Suppressor macrophage treated with lipopolysaccharide for 1 hour (primary cell): ENCODE measurements at regions not wholly inside any gene's neighbourhood (a gene's known extent, or its start where the extent isn't known, plus 50 kb on each side); places are given as distances from the start of the nearest gene placed in this dataset.
"Not testable (repeated sequence)": the region's sequence is repeated elsewhere in the genome, so short reads cannot be mapped to it uniquely, and the experiment has no call there.

Source experiments
- DNase-seq, 3 donors: peaks; one replicate each; pipeline ENCODE4 v3.0.0-alpha.2; 2020 to 2022

GRCh38 chr4:159673221-159673620, 570.3 kb downstream of the RAPGEF2 start:
- DNase-seq, result no peak

DNA sequence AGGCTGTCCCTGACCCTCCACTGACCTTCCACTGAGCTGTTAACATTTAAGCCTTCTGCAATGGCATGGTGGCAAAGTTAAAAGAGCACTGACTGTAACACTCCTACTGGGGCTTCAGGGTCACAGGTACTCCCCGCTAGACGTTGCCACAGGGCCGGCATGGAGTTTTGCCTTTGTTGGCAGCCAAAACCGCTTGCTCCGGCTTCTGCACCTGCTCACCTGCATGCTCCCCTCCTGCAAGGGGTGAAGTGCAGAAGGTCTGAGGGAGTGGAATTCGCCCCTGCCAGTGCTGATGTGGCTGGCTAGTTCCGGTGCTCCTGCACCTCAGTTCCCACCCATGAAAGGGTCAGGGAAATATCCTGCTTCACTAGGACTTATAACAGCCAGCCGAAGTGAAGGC, 571.4 kb downstream of the RAPGEF2 start:
- DNase-seq, result no peak

GRCh38 chr4:159677521-159677920, 574.6 kb downstream of the RAPGEF2 start:
- no peak for DNase-seq

DNA sequence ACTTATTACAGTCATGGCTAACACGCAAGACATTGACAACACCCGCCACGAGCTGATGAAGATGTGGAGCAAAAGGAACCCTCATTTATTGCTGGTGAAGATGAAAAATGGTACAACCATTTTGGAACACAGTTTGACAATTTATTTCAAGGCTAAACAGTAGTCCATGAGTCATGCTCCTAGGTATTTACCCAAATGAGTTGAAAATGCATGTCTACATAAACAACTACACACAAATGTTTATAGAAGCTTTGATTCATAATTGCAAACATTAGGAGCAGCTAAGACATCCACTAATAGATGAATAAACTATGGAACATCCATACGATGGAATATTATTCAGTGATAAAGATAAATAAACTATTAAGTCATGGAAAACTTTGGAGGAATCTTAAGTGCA, 580.1 kb downstream of the RAPGEF2 start:
- DNase-seq, result no peak

GRCh38 chr4:159684061-159684460, 581.2 kb downstream of the RAPGEF2 start:
- DNase-seq, result no peak

GRCh38 chr4:159685340-159686092, 582.6 kb downstream of the RAPGEF2 start:
- peak in 1 of 3 donors; percentile 11 for DNase-seq

DNA sequence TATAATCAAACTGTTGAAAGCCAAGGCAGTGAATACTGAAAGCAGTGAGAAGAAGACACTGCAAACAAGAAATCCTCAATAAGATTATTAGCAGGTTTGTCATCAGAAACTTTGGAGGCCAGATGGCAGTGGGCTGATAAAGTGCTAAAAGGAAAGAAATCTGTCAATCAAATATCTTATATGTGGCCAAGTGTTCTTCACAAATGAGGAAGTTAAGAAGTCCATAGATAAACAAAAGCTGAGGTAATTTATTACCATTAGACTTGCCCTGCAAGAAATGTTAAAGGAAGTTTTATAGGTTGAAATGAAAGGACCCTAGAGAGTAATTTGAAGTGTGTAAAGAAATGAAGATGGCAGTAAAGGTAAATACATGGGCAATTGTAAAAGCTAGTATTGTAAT, 586.6 kb downstream of the RAPGEF2 start:
- DNase-seq, result peak in 1 of 3 donors; percentile 13

- DNase-seq, result no peak
These were observed 594.7 kb downstream of the RAPGEF2 start for GRCh38 chr4:159697322-159698283.

- DNase-seq, result no peak
These were observed 595.5 kb downstream of the RAPGEF2 start for GRCh38 chr4:159698336-159698735.

DNA sequence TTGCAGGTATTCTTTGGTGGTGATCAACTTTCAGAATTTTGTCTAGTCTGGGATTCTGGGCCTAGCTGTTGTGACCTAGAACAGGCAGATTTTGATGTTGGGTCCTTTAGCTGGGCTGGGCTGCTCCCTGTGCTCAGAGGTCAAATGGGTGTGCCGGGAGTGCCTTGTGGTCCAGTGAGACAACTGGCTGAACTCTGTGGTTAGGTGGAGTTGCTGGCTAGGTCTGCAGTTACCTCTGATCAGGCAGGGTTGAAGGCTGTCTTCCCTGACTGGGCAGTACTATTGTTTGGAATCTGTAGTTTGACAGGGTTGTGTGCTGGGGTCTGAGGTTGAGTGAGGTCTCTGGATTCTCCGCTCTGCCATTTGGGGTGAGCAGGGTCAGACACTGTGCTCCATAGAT, 599.3 kb downstream of the RAPGEF2 start:
- no peak for DNase-seq

- no peak for DNase-seq
These were observed 602.5 kb downstream of the RAPGEF2 start for GRCh38 chr4:159705334-159705733.

DNA sequence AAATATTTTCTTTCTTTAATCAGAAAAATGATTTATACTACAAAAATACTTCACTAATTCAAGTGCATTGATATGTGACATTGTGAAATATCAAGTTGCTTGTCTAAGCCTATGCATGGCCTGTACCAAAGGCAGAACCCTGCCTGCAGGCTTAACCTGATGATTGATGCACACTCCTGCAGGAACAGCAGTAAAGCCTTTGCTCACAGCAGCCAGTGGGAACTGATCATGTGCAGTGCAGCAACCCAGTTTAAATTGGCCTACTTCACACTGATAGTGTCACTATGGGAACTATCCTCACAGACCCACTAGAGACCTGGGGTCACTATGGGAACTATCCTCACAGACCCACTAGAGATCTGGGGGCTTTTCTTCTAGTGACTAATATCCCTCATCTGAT, 603.8 kb downstream of the RAPGEF2 start:
- no peak for DNase-seq

DNA sequence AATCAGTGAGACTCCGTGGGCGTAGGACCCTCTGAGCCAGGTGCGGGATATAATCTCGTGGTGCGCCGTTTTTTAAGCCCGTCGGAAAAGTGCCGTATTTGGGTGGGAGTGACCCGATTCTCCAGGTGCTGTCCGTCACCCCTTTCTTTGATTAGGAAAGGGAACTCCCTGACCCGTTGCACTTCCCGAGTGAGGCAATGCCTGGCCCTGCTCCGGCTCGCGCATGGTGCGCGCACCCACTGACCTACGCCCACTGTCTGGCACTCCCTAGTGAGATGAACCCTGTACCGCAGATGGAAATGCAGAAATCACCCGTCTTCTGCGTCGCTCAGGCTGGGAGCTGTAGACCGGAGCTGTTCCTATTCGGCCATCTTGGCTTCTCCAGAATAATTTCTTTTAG, 612.3 kb downstream of the RAPGEF2 start:
- DNase-seq, result not testable (repeated sequence)

DNA sequence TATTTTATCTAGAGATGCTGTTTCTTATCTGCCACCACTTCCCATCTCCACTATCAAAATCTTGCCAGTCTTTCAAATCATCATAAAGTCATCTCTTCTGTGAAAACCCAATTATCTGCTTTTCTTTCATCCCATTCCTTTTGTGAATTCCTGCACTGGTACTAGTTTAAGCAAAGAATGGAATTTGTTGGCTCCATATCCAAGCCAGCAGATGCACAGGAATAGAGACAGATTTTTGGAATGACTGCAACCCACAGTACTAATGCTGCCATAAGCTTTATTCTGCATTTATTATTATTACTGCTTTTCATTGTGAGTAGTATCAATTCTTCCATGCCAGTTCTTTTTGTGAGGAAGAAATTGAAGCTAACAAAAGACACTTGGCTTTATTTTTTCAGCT, 616.7 kb downstream of the RAPGEF2 start:
- DNase-seq, result no peak

GRCh38 chr4:159722052-159722451, 619.2 kb downstream of the RAPGEF2 start:
- DNase-seq, result no peak

DNA sequence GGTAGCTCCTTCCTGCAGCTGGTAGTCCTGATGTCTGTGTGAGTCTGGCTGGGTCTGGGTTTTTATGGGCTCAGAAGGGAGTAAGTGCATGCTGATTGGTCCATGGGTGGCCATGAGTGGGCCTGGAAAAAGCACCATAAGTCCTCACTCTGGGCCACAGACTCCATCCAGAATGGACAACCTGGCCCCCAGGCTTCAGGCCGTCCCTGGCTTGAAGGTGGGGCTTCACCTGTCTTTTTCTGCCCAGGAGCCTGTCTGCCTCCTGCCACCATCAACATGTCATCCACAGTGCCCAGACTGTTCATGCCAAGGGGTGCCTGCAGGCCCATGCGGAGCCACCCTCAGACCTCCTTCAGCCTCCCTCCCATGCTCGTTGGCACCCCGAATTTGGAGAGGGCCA, 620.0 kb downstream of the RAPGEF2 start:
- no peak for DNase-seq

- DNase-seq, result no peak
These were observed 620.6 kb downstream of the RAPGEF2 start for GRCh38 chr4:159723341-159724048.

GRCh38 chr4:159725571-159725970, 622.7 kb downstream of the RAPGEF2 start:
- no peak for DNase-seq

DNA sequence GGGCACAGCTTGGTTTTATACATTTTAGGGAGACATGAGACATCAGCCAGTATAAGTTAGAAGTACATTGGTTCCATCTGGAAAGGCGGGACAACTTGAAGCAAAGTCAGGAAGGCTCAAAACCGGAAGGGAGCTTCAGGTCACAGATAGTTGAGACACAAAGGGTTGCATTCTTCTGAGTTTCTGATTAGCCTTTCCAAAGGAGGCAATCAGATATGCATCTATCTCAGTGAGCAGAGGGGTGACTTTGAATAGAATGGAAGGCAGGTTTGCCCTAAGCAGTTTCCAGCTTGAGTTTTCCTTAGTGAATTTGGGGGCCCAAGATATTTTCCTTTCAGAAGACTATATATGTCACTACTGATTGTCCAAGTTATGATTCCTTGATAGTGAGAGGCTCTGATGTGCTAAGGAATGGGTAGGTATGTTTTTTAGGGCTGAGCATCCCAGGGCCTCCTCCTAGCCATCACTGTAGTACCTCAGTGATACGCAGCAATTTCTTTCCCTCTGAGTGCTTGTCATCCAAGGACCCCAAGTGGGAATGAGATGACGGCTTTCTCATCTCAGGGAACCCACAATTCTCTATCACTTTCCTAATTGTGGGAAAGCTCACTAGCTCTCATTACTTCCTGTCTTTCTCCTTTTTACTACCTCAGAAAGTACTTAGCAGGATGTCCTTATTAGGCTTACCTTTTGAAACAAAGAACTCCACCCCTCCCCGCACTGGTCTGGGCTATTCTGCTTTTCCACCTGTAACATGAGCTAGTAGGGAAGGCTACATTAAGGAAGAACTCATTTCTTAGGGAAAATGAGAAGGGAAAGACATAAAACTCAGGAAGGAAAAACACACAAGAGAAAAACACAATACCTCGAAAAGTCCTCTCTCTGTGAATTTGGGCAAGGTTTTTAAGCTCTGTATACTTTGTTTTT, 632.7 kb downstream of the RAPGEF2 start:
- DNase-seq, result no peak

DNA sequence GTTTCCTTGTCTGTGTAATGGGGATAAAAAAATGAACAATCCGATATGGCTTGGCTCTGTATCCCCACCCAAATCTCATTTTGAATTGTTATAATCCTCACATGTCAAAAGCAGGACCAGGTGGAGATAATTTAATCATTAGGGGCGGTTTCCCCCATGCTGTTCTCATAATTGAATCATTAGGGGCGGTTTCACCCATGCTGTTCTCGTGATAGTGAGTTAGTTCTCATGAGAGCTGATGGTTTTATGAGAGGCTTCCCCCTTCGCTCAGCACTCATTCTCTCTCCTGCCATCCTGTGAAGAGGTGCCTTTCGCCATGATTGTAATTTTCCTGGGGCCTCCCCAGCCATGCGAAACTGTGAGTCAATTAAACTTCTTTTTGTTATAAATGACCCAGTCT, 633.5 kb downstream of the RAPGEF2 start:
- no peak for DNase-seq

GRCh38 chr4:159743971-159744370, 641.1 kb downstream of the RAPGEF2 start:
- DNase-seq, result no peak

DNA sequence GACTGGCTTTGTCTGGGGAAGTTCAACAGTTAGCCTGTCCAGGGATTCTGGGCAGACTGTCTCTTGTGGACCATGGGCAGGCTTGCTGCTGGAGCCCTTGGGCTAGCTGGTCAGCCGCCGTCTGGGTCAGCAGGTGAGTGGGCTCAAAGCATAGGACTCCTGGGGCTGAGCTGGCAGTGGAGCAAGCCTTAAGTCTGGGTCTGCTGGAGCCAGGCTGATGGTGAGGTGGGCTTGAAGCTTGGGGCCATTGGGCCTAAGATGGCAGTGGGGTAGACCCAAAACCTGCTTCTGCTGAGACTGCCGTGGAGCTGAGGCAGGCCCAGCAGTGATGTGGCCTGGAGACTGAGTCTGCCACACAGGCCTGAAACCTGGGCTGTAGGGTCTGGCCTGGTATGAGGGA, 645.1 kb downstream of the RAPGEF2 start:
- no peak for DNase-seq
